Psoas muscle (tissue), 7 donors: ENCODE measurements at regions not wholly inside any gene's neighbourhood (a gene's known extent, or its start where the extent isn't known, plus 50 kb on each side); places are given as distances from the start of the nearest gene placed in this dataset.

Source experiments
- ATAC-seq, 4 donors: fragments of 200-7000 bp; cut with Tn5 transposase; one replicate each; pipeline ENCODE4 v1.9.1; 2020; ENCODE audit warnings: moderate library complexity in 3 of 4, mild to moderate bottlenecking in 2 of 4
- DNase-seq, 2 donors: peaks; one replicate each; pipeline ENCODE4 v3.0.0-alpha.2; 2020
- H3K27ac ChIP-seq: fragments of 200-600 bp; one replicate; pipeline ENCODE4 v1.8.0; 2022
- H3K27me3 ChIP-seq, 3 donors: fragments of 200-600 bp in 1 of 3; one replicate each; pipeline versions ENCODE4 v1.6.1 to v1.8.0; 2013 to 2022; ENCODE audit warnings: low read length in 2 of 3, mild to moderate bottlenecking in 2 of 3, moderate library complexity in 1 of 3; ENCODE audit not compliant: insufficient read depth in 3 of 3
- H3K36me3 ChIP-seq, 2 donors: fragments of 200-600 bp in 1 of 2; one replicate each; pipeline versions ENCODE4 v1.6.1 to v1.8.0; 2013 to 2022; ENCODE audit warnings: low read depth in 1 of 2, mild to moderate bottlenecking in 1 of 2, moderate library complexity in 1 of 2; ENCODE audit not compliant: insufficient read depth in 1 of 2
- H3K4me1 ChIP-seq: fragments of 200-600 bp; one replicate; pipeline ENCODE4 v1.8.0; 2022
- H3K4me3 ChIP-seq: fragments of 200-600 bp; one replicate; pipeline ENCODE4 v1.8.0; 2022; ENCODE audit warnings: mild to moderate bottlenecking
- H3K9me3 ChIP-seq: fragments of 200-600 bp; one replicate; pipeline ENCODE4 v1.8.0; 2022
- CTCF ChIP-seq: fragments of 200-600 bp; IDR thresholded peaks from one replicate; pipeline ENCODE4 v1.8.0; 2022; ENCODE audit warnings: antibody characterized with exemption
- WGBS, 3 donors: extraction: QIAGEN DNeasy Blood & Tissue Kit; methylation state at CpG; one replicate each; pipeline versions ENCODE4 v1.1.6 to v1.1.7; 2013; 5-methylcytosine and 5-hydroxymethylcytosine counted together
- intact Hi-C, 2 donors: fragments of 100-400 bp; cut with DNase I; formaldehyde crosslinking; loops; one replicate each; pipeline versions ENCODE4 v1.11.0 to v1.14.2; 2022
- donor health status: healthy with polysubstance abuse.
- donor health status: DM: no; HTN: no; CAD: no; lungs with moderate emphysema.
- donor health status: Bipolar disorder and iron deficiency.
- donor health status: healthy.
- donor health status: DM: yes; HTN: yes; CAD: no.
- donor health status: DM: no; HTN: no; CAD: no.
- donor health status: DM: yes; HTN: yes; CAD: no.

- H3K4me1 ChIP-seq, result no peaks in the 10 kb centered on the region
- TF ChIP-seq CTCF, result no peak
- no peaks in the 10 kb centered on the region for H3K27me3 ChIP-seq
- intact Hi-C loops, result no loop called here
- H3K36me3 ChIP-seq, result no peaks in the 10 kb centered on the region
- no peak overlapping the region for H3K27ac ChIP-seq
- ATAC-seq (no peak), DNase-seq (no peak)
- H3K9me3 ChIP-seq, result no peaks in the 10 kb centered on the region
- WGBS, 3 donors, result 96% methylated on average over 30 of the region's 30 CpGs
- H3K4me3 ChIP-seq, result no peak overlapping the region
Measured at GRCh38 chr13:67769063-67769986, 539.2 kb upstream of the PCDH9 start.

DNA sequence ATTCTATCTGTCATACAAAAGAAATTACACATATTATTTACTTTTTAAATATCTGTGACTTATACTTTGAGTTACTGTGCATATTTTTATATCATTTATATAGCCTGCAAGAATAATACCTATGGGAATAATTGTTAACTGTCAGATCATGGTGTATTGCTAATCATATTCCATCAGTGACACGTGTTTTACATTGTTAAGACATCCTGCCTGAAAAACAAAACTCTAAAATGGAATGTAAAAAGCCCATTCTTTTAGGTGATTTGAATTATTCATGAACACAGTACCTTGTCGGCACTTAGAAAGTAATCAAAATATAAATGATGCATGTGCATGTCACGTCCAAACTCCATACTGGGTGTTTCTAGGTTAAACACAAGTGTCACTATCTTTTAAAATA is 533.8 kb upstream of the PCDH9 start:
- Histone ChIP-seq H3K9me3 (no peaks in the 10 kb centered on the region), H3K27ac (no peak overlapping the region), H3K36me3 (no peaks in the 10 kb centered on the region), H3K4me3 (no peak overlapping the region), H3K4me1 (no peaks in the 10 kb centered on the region), H3K27me3 (no peaks in the 10 kb centered on the region)
- no peak for ATAC-seq
- no peak for TF ChIP-seq CTCF
- DNase-seq, result no peak
- WGBS, 3 donors, result 61 to 66% (median 64%) methylated on average over 3 of the region's 3 CpGs
- intact Hi-C loops, result no loop called here

DNA sequence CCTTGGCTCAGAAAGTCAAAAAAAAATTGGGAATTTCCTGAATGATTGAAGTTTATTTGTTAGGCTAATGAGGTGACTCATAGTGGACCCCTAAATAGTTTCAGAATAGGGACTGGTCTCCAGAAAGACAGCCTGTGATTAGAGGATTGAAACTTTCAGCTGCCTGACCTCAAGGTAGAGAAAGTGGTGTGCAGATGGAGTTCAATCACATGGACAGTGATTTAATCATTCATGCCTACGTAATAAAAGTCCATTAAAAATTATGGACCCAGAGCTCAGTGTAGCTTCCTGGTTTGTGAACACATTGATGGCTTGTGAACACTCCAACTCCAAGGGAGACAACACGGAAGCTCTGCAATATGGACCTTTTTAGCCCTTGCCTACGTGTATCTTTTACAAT is 533.2 kb upstream of the PCDH9 start:
- Histone ChIP-seq H3K4me3 (no peak overlapping the region), H3K27me3 (no peaks in the 10 kb centered on the region), H3K9me3 (no peaks in the 10 kb centered on the region), H3K4me1 (no peaks in the 10 kb centered on the region), H3K36me3 (no peaks in the 10 kb centered on the region), H3K27ac (no peak overlapping the region)
- ATAC-seq, result no peak
- TF ChIP-seq CTCF, result no peak
- intact Hi-C loops, result no loop called here
- 74 to 77% (median 77%) methylated on average over 3 of the region's 3 CpGs for WGBS, 3 donors
- DNase-seq, result no peak

- no peaks in the 10 kb centered on the region for H3K36me3 ChIP-seq
- no peak for TF ChIP-seq CTCF
- no peak overlapping the region for H3K27ac ChIP-seq
- H3K9me3 ChIP-seq, result no peaks in the 10 kb centered on the region
- H3K27me3 ChIP-seq, result no peaks in the 10 kb centered on the region
- intact Hi-C loops, result no loop called here
- DNase-seq (no peak), ATAC-seq (no peak)
- no peak overlapping the region for H3K4me3 ChIP-seq
- 82 to 88% (median 83%) methylated on average over 5 of the region's 5 CpGs for WGBS, 3 donors
- no peaks in the 10 kb centered on the region for H3K4me1 ChIP-seq
Measured at GRCh38 chr13:67758975-67759374, 528.8 kb upstream of the PCDH9 start.

DNA sequence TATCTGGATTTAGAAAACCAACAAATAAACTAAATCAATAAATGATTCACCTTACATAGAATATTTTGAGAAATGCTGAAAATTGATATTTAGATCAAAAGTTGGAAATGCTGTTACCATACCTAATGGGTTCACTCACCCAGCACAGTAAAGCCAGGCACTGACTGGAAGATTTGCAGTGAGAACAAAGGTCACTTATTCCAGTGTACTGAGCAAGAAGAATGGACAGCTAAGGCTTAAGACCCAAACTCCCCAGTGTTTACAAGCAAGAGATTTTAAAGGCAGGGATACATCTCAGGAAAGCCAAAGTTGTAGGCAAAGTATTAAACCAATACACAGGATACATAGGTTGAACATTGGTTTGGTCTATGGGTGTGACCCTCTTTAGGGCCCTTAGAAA is 523.9 kb upstream of the PCDH9 start:
- H3K4me3 ChIP-seq, result no peak overlapping the region
- ATAC-seq, result no peak
- intact Hi-C loops, result no loop called here
- TF ChIP-seq CTCF, result no peak
- H3K27ac ChIP-seq, result no peak overlapping the region
- no peaks in the 10 kb centered on the region for H3K4me1 ChIP-seq
- H3K27me3 ChIP-seq, result no peaks in the 10 kb centered on the region
- no peaks in the 10 kb centered on the region for H3K36me3 ChIP-seq
- H3K9me3 ChIP-seq, result no peaks in the 10 kb centered on the region
- no peak for DNase-seq
